ENCODE measurements at regions not wholly inside any gene's neighbourhood (a gene's known extent, or its start where the extent isn't known, plus 50 kb on each side); places are given as distances from the start of the nearest gene placed in this dataset.
"Not testable (repeated sequence)": the region's sequence is repeated elsewhere in the genome, so short reads cannot be mapped to it uniquely, and the experiment has no call there.

DNA sequence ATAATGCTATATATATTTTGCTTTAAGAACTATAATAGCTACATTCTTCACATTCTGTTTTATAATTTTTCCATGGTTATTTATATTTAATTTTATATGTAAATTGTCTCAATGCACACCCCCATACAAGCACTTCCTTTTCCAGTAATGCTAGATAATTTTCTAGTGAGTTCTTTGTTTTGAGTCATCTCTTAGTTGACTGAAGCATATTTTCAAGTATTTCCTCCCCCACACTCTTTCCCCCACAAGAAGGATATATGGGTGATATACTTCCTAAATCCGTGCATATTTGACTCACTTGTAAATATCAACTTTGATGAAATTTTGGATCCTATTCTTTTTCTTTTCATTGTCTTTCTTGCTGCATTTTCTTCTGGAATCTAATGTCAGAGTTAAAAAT is 82.1 kb upstream of the SRSF6 start:
- intact Hi-C loops (cut with micrococcal nuclease): no loop called here
- DNase-seq (no peak), ATAC-seq (no peak)

DNA sequence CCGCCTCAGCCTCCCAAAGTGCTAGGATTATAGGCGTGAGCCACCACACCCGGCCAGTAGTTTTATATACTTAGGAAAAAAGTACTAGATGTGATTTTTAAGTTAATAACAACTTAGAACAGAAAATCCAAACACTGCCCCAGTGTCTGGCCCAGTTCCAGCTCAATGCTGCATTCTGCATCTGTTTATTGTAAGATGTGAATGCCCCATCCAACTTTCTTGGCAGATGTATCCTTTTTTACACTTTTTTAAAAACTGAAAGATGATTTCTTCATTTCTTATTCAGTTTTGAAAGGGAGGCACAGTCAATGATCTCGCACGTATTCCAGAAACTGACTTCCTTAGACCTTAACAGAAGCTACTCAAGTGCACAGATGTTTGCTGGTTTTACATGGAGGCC is 85.6 kb upstream of the SRSF6 start:
- ATAC-seq (no peak), DNase-seq (no peak)
- intact Hi-C loops (cut with micrococcal nuclease): no loop called here

DNA sequence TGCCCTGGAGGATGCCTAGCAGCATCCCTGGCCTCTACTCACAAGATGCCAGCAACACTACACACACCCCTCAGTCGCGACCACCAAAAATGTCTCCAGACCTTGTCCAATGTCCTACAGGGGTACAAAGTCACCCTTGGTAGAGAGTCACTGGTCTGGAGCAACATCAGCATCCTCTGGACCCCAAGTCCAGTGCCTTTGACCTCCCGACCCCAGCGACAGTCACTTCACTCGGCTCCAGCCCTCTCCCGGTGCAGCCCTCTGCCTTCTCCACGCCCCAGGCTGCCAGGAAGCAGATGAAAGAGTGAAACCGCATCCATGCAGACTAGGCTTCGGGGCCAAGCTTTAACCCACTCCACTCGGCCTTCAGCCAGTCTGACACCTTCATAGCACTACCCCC is 92.0 kb upstream of the SRSF6 start:
- intact Hi-C loops (cut with micrococcal nuclease): no loop called here
- no peak for ATAC-seq
- DNase-seq: no peak

DNA sequence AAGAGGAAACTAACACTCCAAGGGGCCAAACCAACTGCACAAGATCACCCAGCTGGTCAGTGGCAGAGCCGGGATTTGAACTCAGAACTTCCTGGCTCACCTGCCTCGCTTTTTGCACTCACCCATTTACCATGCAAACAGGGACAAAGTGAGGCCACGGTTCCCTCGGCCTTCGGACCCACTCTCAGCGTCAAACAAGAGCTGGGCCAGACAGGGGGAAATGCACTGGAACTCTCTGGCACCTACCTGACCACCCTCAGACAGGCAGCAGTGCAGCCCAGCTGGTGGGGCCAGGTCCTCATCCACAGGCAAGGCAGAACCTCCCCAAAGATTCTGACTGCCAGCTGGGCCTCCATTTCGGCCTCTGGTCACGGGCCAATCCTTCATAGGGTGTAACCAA is 93.7 kb upstream of the SRSF6 start:
- ATAC-seq: no peak
- no peak for DNase-seq
- intact Hi-C loops (cut with micrococcal nuclease): no loop called here

DNA sequence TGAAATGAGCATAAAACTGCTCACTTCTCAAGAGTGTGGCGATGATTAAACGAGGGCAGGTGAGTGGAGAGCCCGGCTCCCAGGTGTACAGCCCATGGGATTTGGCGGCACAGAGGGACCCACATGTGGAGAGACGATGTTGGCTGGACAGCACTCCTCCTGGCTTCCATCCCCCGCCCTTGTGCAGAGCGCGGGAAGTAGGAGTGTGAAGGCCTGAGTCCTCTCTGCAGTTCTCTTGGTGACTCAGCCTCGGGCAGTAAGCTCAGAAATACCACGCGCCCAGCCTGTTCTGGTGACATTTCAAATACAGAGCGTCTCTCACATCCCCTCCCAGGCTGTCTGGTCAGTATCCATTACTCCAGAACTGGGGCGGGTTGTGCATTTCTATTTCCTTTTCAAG is 94.2 kb upstream of the SRSF6 start:
- ATAC-seq (no peak), DNase-seq (no peak)
- intact Hi-C loops (cut with micrococcal nuclease): no loop called here

DNA sequence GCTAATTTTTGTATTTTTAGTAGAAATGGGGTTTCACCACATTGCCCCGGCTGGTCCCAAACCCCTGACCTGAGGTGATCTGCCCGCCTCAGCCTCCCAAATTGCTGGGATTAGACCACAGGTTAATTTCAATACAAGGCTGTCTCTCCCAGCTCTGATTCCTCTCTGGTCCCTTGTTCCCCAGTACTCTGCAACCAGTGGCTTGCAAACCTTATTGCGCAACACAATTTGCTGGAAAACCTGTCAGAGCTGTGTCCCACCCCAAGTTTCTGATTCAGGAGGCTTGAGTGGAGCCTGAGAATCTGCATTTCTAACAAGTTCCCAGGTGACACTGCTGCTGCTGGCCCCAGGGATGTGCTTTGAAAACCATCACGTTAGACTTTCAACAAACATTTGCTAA is 96.2 kb upstream of the SRSF6 start:
- intact Hi-C loops (cut with micrococcal nuclease): no loop called here
- DNase-seq (no peak), ATAC-seq (no peak)

DNA sequence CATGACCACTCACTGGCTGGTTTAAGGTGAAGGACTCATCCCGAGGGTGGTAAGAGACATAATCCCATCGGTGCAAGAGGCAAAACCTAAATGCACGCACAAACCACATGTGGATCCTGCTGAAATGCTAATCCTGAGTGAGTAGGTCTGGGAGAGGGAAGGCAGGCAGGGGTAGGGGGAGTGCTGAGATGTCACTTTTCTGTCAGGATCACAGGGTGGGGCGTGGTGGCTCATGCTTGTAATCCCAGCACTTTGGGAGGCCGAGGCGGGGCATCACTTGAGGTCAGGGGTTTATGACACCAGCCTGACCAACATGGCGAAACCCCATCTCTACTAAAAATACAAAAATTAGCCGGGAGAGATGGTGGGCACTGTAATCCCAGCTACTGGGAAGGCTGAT is 97.7 kb upstream of the SRSF6 start:
- intact Hi-C loops (cut with micrococcal nuclease): no loop called here
- no peak for DNase-seq
- no peak for ATAC-seq

DNA sequence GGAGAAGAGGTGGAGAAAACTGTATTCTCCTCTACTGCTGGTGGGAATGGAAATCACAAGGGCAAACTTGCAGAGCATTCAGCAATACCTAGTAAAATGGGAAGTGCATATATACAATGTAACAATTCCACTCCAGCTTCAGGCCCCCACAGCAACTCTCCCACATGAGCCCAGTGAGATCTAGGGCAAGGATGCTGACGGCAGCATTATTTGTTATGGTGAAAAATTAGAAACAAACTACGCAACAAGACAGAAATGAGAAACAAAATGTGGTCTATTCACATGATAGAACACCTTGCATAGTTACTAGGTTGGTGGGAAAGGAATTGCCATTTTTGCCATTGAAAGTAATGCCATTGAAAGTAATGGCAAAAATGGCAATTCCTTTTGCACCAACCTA is 98.9 kb upstream of the SRSF6 start:
- ATAC-seq (no peak), DNase-seq (no peak)
- intact Hi-C loops (cut with micrococcal nuclease): no loop called here

DNA sequence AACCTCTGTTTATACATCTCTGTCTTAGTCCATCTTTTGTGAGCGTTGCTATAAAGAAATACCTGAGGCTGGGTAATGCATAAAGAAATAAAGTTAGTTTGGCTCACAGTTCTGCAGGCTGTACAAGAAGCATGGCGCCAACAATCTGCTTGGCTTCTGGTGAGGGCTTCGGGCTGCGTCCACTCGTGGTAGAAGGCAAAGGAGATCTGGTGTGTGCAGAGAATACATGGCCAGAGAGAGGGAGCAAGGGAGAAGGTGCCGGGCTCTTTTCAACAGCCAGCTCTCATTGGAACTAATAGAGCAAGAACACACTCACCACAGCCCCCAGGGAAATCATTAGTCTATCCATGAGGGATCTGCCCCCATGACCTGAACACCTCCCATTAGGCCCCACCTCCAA is 100.3 kb upstream of the SRSF6 start:
- ATAC-seq: no peak
- intact Hi-C loops (cut with micrococcal nuclease): no loop called here

DNA sequence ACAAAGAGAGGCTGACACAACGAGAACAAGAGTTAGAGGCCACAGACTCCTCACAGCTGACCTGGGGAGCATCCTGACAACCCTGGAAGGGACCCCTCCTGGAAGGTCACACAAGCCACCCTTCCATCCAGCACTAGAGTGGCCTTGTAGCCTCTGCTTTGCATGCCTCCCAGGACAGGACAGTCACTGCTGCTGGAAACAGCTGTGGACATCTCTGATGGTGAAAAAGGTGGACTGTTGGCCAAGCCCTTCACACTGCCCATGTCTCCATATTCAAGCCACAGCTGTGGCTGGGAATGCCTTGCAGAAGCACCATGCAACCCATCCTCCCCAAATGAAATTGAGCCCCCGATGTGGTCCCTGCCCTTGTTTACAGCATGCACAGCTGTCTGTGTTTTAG is 102.1 kb upstream of the SRSF6 start:
- intact Hi-C loops (cut with micrococcal nuclease): no loop called here
- no peak for ATAC-seq
- DNase-seq: no peak

More for the DNA sequence above, 100.3 kb upstream of the SRSF6 start:
- DNase-seq: no peak

DNA sequence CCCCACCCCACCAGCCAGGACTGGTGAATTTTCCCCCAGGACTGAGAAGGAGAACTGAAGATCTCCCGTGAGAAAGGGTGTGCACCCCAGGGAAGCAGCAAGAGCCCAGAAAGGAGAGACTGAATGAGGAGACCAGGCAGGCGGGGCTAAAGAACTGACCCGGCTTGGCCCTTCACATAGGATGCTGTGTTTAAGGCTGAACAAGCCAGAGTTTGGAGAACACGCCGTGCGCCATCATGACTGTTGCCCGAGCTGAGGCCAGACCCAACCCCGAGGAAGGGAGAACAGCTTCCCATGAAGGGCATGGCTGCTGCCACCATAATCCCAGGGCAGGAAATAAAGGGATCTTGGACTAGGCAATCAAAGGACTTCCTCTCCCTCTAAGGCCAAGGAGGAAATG is 104.7 kb upstream of the SRSF6 start:
- ATAC-seq (no peak), DNase-seq (no peak)
- intact Hi-C loops (cut with micrococcal nuclease): no loop called here

DNA sequence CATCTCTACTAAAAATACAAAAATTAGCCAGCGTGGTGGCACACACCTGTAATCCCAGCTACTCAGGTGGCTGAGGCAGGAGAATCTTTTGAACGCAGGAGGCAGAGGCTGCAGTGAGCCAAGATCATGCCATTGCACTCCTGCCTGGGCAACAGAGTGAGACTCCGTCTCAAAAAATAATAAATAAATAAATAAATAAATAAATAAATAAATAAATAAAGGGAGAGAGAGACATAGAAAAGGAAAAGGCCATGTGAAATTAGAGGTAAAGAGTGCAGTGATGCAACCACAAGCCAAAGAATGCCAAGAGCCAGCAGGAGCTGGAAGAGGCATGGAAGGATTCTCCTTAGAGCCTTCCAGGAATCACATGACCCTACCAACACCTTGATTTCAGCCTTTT is 107.0 kb upstream of the SRSF6 start:
- intact Hi-C loops (cut with micrococcal nuclease); DNase-seq; ATAC-seq: not testable (repeated sequence)

DNA sequence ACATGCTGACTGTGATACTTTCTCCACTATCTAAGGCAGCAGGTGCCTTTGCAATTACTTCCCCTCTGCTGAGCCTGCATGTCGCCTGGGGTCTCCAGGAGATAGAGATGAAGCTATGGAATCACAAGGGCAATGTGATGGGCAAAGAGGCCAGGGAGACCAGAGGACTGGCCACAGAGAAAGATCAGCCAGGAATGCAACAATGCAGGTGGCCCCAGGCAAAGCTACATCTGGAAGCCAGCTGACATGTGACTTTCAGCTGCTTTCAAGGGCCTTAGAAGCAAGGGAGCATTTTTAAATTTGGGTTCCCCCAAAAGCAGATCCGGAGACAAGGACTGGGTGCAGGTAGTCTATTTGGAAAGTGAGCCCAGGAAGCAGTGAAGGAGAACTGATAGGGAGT is 107.9 kb upstream of the SRSF6 start:
- DNase-seq: no peak
- intact Hi-C loops (cut with micrococcal nuclease): no loop called here
- no peak for ATAC-seq

DNA sequence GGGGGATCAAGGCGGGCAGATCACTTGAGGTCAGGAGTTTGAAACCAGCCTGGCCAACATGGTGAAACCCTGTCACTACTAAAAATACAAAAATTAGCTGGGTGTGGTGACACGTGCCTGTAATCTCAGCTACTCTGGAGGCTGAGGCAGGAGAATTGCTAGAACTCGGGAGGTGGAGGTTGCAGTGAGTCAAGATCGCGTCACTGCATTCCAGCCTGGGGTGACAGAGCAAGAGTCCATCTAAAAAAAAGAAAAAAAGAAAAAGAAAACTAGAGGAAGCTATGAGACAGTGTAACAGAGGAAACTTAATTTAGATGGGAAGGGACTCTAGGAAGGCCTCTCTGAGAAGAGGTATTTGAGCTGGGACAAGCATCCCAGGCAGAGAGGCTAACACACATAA is 109.9 kb upstream of the SRSF6 start:
- DNase-seq; intact Hi-C loops (cut with micrococcal nuclease): not testable (repeated sequence)

DNA sequence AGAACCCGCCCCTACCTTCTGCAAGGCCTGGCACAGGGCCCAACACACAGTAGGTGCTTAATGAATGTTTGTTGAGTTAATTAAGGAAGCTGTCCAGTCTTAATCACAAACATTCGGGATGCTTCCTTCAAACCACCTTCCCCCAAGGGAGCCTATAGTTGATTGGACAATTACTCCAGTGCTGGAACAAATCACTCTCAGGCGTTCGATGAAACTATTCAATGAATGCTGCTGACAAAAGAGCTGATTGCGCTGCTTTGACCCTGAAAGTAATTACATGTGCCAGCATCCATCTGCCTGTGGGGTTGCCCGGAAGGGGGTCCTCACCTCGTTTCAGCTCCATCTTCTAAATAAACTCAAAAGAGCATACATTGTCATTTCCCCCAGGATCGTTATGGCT is 112.0 kb upstream of the SRSF6 start:
- no peak for DNase-seq
- intact Hi-C loops (cut with micrococcal nuclease): no loop called here
- ATAC-seq: no peak

More for the DNA sequence above, 109.9 kb upstream of the SRSF6 start:
- not testable (repeated sequence) for ATAC-seq

DNA sequence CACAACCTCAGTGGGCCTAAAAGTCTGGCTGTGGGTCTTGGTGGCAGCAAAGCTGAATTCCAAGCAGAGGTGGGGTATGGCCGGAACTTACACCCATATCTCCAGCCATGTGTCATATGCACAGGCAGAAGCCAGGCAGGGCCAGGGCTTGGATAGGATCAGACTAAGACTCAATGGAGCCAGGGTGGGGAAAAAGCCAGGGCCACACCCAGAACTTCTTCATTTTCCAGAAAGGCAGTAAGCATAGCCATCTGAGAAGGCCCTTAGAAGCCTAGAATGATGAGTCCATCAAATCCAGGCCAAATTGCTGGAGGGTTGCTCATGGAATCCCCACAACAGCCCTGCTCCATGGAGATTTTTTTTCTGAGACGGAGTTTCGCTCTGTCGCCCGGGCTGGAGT is 116.2 kb upstream of the SRSF6 start:
- ATAC-seq (no peak), DNase-seq (no peak)
- intact Hi-C loops (cut with micrococcal nuclease): no loop called here

DNA sequence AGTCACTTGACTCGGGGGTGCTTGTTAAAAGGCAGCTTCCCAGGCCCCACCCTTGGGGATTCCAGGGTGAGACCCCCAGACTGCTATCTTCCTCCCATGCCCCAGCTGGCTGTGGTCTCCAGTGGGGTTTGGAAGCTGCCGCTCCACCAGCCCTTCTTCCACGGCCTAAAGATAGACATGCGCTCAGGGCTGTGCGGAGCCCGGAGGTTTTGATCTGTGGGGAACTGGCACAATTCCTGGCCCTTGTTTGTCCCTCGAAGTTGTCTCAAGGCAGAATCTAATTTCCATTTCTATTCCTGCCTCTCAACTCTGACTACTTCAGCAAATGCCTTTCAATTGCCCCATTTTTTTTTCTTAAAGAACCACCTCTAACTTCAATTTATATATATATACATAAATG is 120.7 kb upstream of the SRSF6 start:
- intact Hi-C loops (cut with micrococcal nuclease): no loop called here
- ATAC-seq (no peak), DNase-seq (no peak)

DNA sequence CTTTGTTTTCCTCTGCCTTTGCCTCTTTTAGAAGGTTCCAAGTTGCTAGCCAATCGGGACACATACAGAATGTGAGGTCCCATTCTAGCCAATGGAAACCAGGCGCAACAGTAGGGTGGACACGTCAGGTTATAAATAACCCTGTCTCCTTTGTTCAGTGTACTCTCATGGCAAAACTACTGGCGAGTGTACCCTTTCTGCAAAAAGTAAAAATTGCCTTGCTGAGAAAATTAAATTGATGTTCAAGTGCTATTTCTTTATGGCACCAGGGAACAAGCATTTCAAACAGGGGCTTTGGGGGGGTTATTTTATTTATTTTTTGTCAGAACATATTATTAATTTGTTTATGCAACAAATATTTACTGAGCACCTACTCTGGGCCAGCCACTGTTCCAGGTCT is 123.6 kb upstream of the SRSF6 start:
- intact Hi-C loops (cut with micrococcal nuclease): no loop called here
- no peak for DNase-seq
- ATAC-seq: no peak

DNA sequence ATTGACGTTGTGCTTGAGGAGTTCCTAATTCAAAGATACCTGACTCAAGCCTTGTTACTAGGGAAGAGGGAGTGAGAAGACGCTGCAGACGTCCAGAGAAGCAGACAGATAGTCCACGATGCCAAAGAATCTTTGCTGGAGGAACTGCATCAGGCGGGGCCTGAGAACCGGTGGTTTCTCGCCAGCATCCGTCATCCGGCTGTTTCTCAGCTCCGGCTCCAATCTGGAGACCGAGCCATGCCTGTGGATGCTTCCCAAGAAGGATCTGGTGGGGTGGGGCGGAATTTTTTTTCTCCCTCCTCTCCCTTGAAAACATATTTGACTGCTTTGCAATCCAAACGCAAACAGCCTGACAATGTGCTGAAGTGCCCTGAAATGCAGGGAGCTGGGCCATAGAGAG is 125.8 kb upstream of the SRSF6 start:
- peak; percentile 75 for DNase-seq

DNA sequence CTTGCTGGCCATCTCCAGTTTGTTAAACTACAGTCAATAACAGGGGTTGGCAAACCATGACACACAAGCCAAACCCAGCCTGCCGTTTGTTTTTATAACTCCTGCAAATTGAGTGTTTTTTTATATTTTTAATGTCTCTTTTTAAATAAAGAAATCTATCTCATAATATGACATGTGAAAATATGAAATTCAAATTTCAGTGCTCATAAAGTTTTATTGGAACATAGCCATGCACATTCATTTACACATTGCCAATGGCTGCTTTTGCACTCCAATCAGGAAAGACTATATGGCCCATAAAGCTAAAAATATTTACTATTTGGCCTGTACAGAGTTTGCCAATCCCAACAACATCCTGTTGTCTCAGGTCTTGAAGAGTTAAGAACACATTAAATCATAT is 129.0 kb upstream of the SRSF6 start:
- no peak for ATAC-seq
- intact Hi-C loops (cut with micrococcal nuclease): no loop called here
- DNase-seq: no peak

More for the DNA sequence above, 125.8 kb upstream of the SRSF6 start:
- ATAC-seq: peak; percentile 87
- intact Hi-C loops (cut with micrococcal nuclease): no loop called here

DNA sequence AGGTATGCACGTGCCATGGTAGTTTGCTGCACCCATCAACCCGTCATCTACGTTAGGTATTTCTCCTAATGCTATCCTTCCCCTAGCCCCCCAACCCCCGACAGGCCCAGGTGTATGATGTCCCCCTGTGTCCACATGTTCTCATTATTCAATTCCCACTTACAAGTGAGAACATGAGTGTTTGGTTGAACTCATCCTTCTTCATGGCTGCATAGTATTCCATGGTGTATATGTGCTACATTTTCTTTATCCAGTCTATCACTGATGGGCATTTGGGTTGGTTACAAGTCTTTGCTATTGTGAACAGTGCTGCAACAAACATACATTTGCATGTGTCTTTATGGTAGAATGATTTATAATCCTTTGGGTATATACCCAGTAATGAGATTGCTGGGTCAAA is 130.5 kb upstream of the SRSF6 start:
- ATAC-seq; intact Hi-C loops (cut with micrococcal nuclease); DNase-seq: not testable (repeated sequence)

DNA sequence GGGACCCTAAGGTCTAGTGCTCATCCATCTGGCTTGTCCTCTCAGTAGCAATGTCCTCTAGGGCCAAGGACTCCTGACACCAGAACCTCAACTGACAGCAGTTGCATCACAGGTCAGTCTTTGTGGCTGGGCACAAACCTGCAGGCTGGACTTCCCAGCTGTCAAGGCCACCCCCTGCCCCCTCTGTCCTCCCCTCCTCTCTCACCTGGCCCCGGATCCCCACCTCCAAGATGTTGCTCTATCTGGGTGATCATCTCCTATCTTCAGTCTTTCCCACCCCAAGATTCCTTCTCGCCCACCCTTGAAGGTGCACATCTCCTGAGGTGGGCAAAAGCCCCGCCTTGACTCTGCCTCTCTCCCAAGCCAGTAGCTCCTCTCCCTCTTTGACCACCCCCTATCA is 131.8 kb upstream of the SRSF6 start:
- DNase-seq: no peak
- intact Hi-C loops (cut with micrococcal nuclease): no loop called here
- ATAC-seq: no peak
